Esophagus squamous epithelium (tissue), 5 donors: ENCODE measurements at regions not wholly inside any gene's neighbourhood (a gene's known extent, or its start where the extent isn't known, plus 50 kb on each side); places are given as distances from the start of the nearest gene placed in this dataset.
A peak's percentile ranks its signal among the peaks of the same experiment; 100 is the strongest.

Source experiments
- DNase-seq: peaks from one replicate; lab custom pipeline; 2025; lab: John Stamatoyannopoulos, UW
- H3K27ac ChIP-seq, 4 donors: fragments of 200-600 bp; sonication (generic); one replicate each; pipeline ENCODE4 v1.5.1; 2016 to 2019; ENCODE audit warnings: mild to moderate bottlenecking in 1 of 4
- H3K27me3 ChIP-seq, 4 donors: fragments of 200-600 bp; sonication (generic); 1 replicate in 3 of 4; 2 replicates in 1 of 4; pipeline versions ENCODE4 v1.5.1 to v1.6.0; 2017 to 2021; ENCODE audit warnings: antibody characterized with exemption in 1 of 4
- H3K36me3 ChIP-seq, 3 donors: fragments of 200-600 bp; sonication (generic); one replicate each; pipeline ENCODE4 v1.5.1; 2016 to 2019
- H3K4me1 ChIP-seq, 3 donors: fragments of 200-600 bp; sonication (generic); one replicate each; pipeline ENCODE4 v1.5.1; 2017 to 2019
- H3K4me3 ChIP-seq, 4 donors: fragments of 200-600 bp; sonication (generic); 1 replicate in 3 of 4; 2 replicates in 1 of 4; pipeline ENCODE4 v1.5.1; 2016 to 2019; ENCODE audit warnings: mild to moderate bottlenecking in 2 of 4, moderate library complexity in 1 of 4
- H3K9me3 ChIP-seq, 3 donors: fragments of 200-600 bp; sonication (generic); one replicate each; pipeline ENCODE4 v1.5.1; 2016 to 2019
- CTCF ChIP-seq, 6 experiments: fragments of 450-650 bp in 4 of 6; fragments of 200-600 bp in 2 of 6; sonication (generic) in 2 of 6; IDR thresholded peaks; one replicate each; pipeline ENCODE4 v1.5.1; 2016 to 2019; ENCODE audit warnings: antibody characterized with exemption in 6 of 6, mild to moderate bottlenecking in 4 of 6, moderate library complexity in 4 of 6
- POLR2A ChIP-seq, 4 donors: fragments of 450-650 bp; IDR thresholded peaks; one replicate each; pipeline ENCODE4 v1.6.1; 2017; ENCODE audit warnings: antibody characterized with exemption in 4 of 4, mild to moderate bottlenecking in 4 of 4, moderate library complexity in 3 of 4
- WGBS, 2 donors: methylation state at CpG; one replicate each; pipeline ENCODE4 v1.1.5; 2018; 5-methylcytosine and 5-hydroxymethylcytosine counted together
- intact Hi-C: fragments of 100-400 bp; cut with DNase I; formaldehyde crosslinking; loops from one replicate; pipeline ENCODE4 v1.15.0; 2022
- donor health status: DM: yes; HTN: yes; CAD: no.

- intact Hi-C loops = no loop called here
- Histone ChIP-seq H3K9me3 (no peaks in the 10 kb centered on the region), H3K27me3 (no peaks in the 10 kb centered on the region), H3K4me1 (peaks cover 0 to 23% (median 4%) of the 10 kb centered on the region in 3 donors), H3K27ac (no peak overlapping the region), H3K4me3 (no peak overlapping the region), H3K36me3 (no peaks in the 10 kb centered on the region)
- DNase-seq = no peak
- TF ChIP-seq POLR2A (IDR thresholded peaks at IDR 0.05) (no peak), CTCF (IDR thresholded peaks at IDR 0.05) (peak; percentile 60 to 92 (median 81))
- WGBS, 2 donors = 58 to 59% methylated on average over 5 of the region's 5 CpGs
These were observed 52.7 kb upstream of the SPTSSB start for GRCh38 chr3:161423911-161424522.

GRCh38 chr3:161422171-161422700 lies 50.9 kb upstream of the SPTSSB start:
- no peaks in the 10 kb centered on the region for H3K9me3 ChIP-seq
- no peak for TF ChIP-seq CTCF (IDR thresholded peaks at IDR 0.05)
- TF ChIP-seq POLR2A (IDR thresholded peaks at IDR 0.05) = no peak
- no peak overlapping the region for H3K27ac ChIP-seq
- no peaks in the 10 kb centered on the region for H3K27me3 ChIP-seq
- no peak for DNase-seq
- 92 to 95% methylated on average over 2 of the region's 2 CpGs for WGBS, 2 donors
- no peak overlapping the region for H3K4me3 ChIP-seq
- no peaks in the 10 kb centered on the region for H3K36me3 ChIP-seq
- peaks cover 0 to 23% (median 4%) of the 10 kb centered on the region in 3 donors for H3K4me1 ChIP-seq
- intact Hi-C loops = no loop called here
